H9 (cell line): ENCODE measurements at regions not wholly inside any gene's neighbourhood (a gene's known extent, or its start where the extent isn't known, plus 50 kb on each side); places are given as distances from the start of the nearest gene placed in this dataset.

ENCODE experiments used
- DNase-seq: peaks from one replicate; pipeline ENCODE4 v3.0.0-alpha.2; 2017
- H2AFZ ChIP-seq: one replicate; pipeline ENCODE4 v1.6.1; 2013; ENCODE audit warnings: mild to moderate bottlenecking, low read length, control low read depth, moderate library complexity
- H2AK5ac ChIP-seq: 2 replicates; pipeline ENCODE4 v1.6.1; 2013; ENCODE audit warnings: low read length, control low read depth, mixed read lengths; ENCODE audit not compliant: insufficient read length
- H2BK120ac ChIP-seq: one replicate; pipeline ENCODE4 v1.6.1; 2013; ENCODE audit warnings: low read depth, mild to moderate bottlenecking, low read length, control low read depth, inconsistent platforms; ENCODE audit not compliant: poor library complexity, severe bottlenecking
- H2BK12ac ChIP-seq: 2 replicates; pipeline ENCODE4 v1.6.1; 2013; ENCODE audit warnings: low read length, control low read depth, mixed read lengths, low read depth; ENCODE audit not compliant: insufficient read length
- H2BK15ac ChIP-seq: 2 replicates; pipeline ENCODE4 v1.6.1; 2013; ENCODE audit warnings: low read depth, low read length, control low read depth
- H2BK20ac ChIP-seq: one replicate; pipeline ENCODE4 v1.6.1; 2013; ENCODE audit warnings: low read depth, mild to moderate bottlenecking, low read length, control low read depth, inconsistent platforms; ENCODE audit not compliant: poor library complexity, severe bottlenecking
- H2BK5ac ChIP-seq: 2 replicates; pipeline ENCODE4 v1.6.1; 2013; ENCODE audit warnings: low read length, control low read depth, mixed read lengths; ENCODE audit not compliant: insufficient read length
- H3K14ac ChIP-seq: 2 replicates; pipeline ENCODE4 v1.6.1; 2013; ENCODE audit warnings: low read length, control low read depth; ENCODE audit not compliant: insufficient read depth
- H3K18ac ChIP-seq: 2 replicates; pipeline ENCODE4 v1.6.1; 2013; ENCODE audit warnings: low read depth, mild to moderate bottlenecking, mixed read lengths, low read length, control low read depth; ENCODE audit not compliant: insufficient read length
- H3K23ac ChIP-seq: 2 replicates; pipeline ENCODE4 v1.6.1; 2013; ENCODE audit warnings: low read length, control low read depth, mixed read lengths, low read depth; ENCODE audit not compliant: insufficient read length
- H3K23me2 ChIP-seq: 2 replicates; pipeline ENCODE4 v1.6.1; 2013; ENCODE audit warnings: low read depth, mild to moderate bottlenecking, mixed read lengths, low read length, control low read depth; ENCODE audit not compliant: insufficient read length, poor library complexity, severe bottlenecking
- H3K27ac ChIP-seq: 2 replicates; pipeline ENCODE4 v1.5.1; 2013; ENCODE audit warnings: low read length, control low read depth, mixed read lengths, low read depth; ENCODE audit not compliant: insufficient read length
- H3K27me3 ChIP-seq: 2 replicates; pipeline ENCODE4 v1.6.1; 2013; ENCODE audit warnings: low read length, control low read depth, inconsistent platforms; ENCODE audit not compliant: insufficient read depth
- H3K4ac ChIP-seq: 2 replicates; pipeline ENCODE4 v1.6.1; 2013; ENCODE audit warnings: low read depth, mild to moderate bottlenecking, control low read depth, inconsistent platforms, low read length, moderate library complexity
- H3K4me1 ChIP-seq: 2 replicates; pipeline ENCODE4 v1.6.1; 2013; ENCODE audit warnings: low read length, control low read depth, inconsistent platforms; ENCODE audit not compliant: insufficient read depth
- H3K4me2 ChIP-seq: 2 replicates; pipeline ENCODE4 v1.6.1; 2013; ENCODE audit warnings: low read length, control low read depth, mixed read lengths; ENCODE audit not compliant: insufficient read length, insufficient read depth
- H3K56ac ChIP-seq: 2 replicates; pipeline ENCODE4 v1.6.1; 2013; ENCODE audit warnings: low read depth, mild to moderate bottlenecking, mixed read lengths, low read length, control low read depth; ENCODE audit not compliant: insufficient read length
- H3K79me1 ChIP-seq: 2 replicates; pipeline ENCODE4 v1.6.1; 2013; ENCODE audit warnings: low read depth, mild to moderate bottlenecking, moderate library complexity, low read length, control low read depth, inconsistent platforms; ENCODE audit not compliant: insufficient read depth, poor library complexity, severe bottlenecking
- H3K79me2 ChIP-seq: 2 replicates; pipeline ENCODE4 v1.6.1; 2013; ENCODE audit warnings: low read length, control low read depth, inconsistent platforms; ENCODE audit not compliant: insufficient read depth
- H3K9ac ChIP-seq: 2 replicates; pipeline ENCODE4 v1.6.1; 2013; ENCODE audit warnings: low read length, control low read depth, mixed read lengths; ENCODE audit not compliant: insufficient read length; ENCODE audit errors: extremely low read depth
- H3K9me3 ChIP-seq: one replicate; pipeline ENCODE4 v1.6.1; 2013; ENCODE audit warnings: low read depth, low read length, inconsistent platforms; ENCODE audit not compliant: control insufficient read depth
- H3T11ph ChIP-seq: one replicate; pipeline ENCODE4 v1.6.1; 2013; ENCODE audit warnings: mild to moderate bottlenecking, low read length, control low read depth, inconsistent platforms
- H4K20me1 ChIP-seq: one replicate; pipeline ENCODE4 v1.6.1; 2013; ENCODE audit not compliant: control insufficient read depth, insufficient read length, insufficient read depth
- H4K5ac ChIP-seq: 2 replicates; pipeline ENCODE4 v1.6.1; 2013; ENCODE audit warnings: low read depth, mild to moderate bottlenecking, mixed read lengths, low read length, control low read depth; ENCODE audit not compliant: insufficient read length
- H4K8ac ChIP-seq: replicated peaks from 2 replicates; pipeline ENCODE4 v1.6.1; 2013; ENCODE audit warnings: low read length, control low read depth, mixed read lengths, low read depth; ENCODE audit not compliant: insufficient read length
- H4K91ac ChIP-seq: 2 replicates; pipeline ENCODE4 v1.6.1; 2013; ENCODE audit warnings: low read depth, mild to moderate bottlenecking, moderate library complexity, mixed read lengths, low read length, control low read depth; ENCODE audit not compliant: insufficient read length
- H3K27ac Mint-ChIP-seq, 3 experiments: 2 replicates in 2 of 3; 3 replicates in 1 of 3; pipeline ENCODE4 v1.8.0; 2020 to 2021; ENCODE audit warnings: mixed read lengths in 3 of 3, mild to moderate bottlenecking in 1 of 3, moderate library complexity in 1 of 3
- H3K27me3 Mint-ChIP-seq: 2 replicates; pipeline ENCODE4 v1.8.0; 2021; ENCODE audit warnings: low read depth, mild to moderate bottlenecking, moderate library complexity, mixed read lengths
- H3K36me3 Mint-ChIP-seq, 3 experiments: 2 replicates in 2 of 3; 3 replicates in 1 of 3; pipeline ENCODE4 v1.8.0; 2020 to 2021; ENCODE audit warnings: low read depth in 3 of 3, mixed read lengths in 3 of 3; ENCODE audit not compliant: insufficient read depth in 1 of 3
- H3K4me1 Mint-ChIP-seq, 2 experiments: 2 replicates each; pipeline ENCODE4 v1.8.0; 2020; ENCODE audit warnings: mixed read lengths in 2 of 2
- H3K4me3 Mint-ChIP-seq, 2 experiments: 2 replicates in 1 of 2; 3 replicates in 1 of 2; pipeline ENCODE4 v1.8.0; 2020 to 2021; ENCODE audit warnings: mild to moderate bottlenecking in 2 of 2, mixed read lengths in 2 of 2, moderate library complexity in 1 of 2
- H3K9me3 Mint-ChIP-seq, 2 experiments: 2 replicates in 1 of 2; 3 replicates in 1 of 2; pipeline ENCODE4 v1.8.0; 2020; ENCODE audit warnings: mild to moderate bottlenecking in 2 of 2, mixed read lengths in 2 of 2, moderate library complexity in 1 of 2
- CTCF ChIP-seq: fragments of 200-600 bp; sonication (generic); conservative IDR thresholded peaks from 3 replicates; pipeline ENCODE4 v1.8.0; 2021; ENCODE audit warnings: antibody characterized with exemption, mild to moderate bottlenecking
- WGBS: extraction: QIAGEN DNeasy Blood & Tissue Kit; methylation state at CpG from one replicate; pipeline ENCODE4 v1.1.7; 2013; ENCODE audit warnings: missing lambda C conversion rate, low lambda C conversion rate, mixed read lengths; ENCODE audit not compliant: insufficient read length; ENCODE audit errors: extremely low coverage; 5-methylcytosine and 5-hydroxymethylcytosine counted together

GRCh38 chr17:56690441-56691291 lies 97.2 kb downstream of the NOG start:
- no peak for TF ChIP-seq CTCF
- H3K23me2 ChIP-seq, result no peaks in the 10 kb centered on the region

More at GRCh38 chr17:56690441-56691291, 97.2 kb downstream of the NOG start:
- H3K9me3 Mint-ChIP-seq, result no peaks in the 10 kb centered on the region
- H3K4me2 ChIP-seq, result no peak overlapping the region
- H3K4me1 Mint-ChIP-seq, result no peaks in the 10 kb centered on the region
- H3K4me3 Mint-ChIP-seq, result no peak overlapping the region
- DNase-seq, result no peak
- H3T11ph ChIP-seq, result no peak overlapping the region
- H2AFZ ChIP-seq, result no peak overlapping the region
- no peaks in the 10 kb centered on the region for H4K20me1 ChIP-seq
- no peak overlapping the region for H2BK120ac ChIP-seq
- H3K27ac ChIP-seq, result no peak overlapping the region
- H3K4ac ChIP-seq, result no peak overlapping the region
- no peaks in the 10 kb centered on the region for H3K36me3 Mint-ChIP-seq
- no peak overlapping the region for H2BK12ac ChIP-seq
- no peak overlapping the region for H3K14ac ChIP-seq
- H3K79me2 ChIP-seq, result no peaks in the 10 kb centered on the region
- H3K56ac ChIP-seq, result no peak overlapping the region
- H3K79me1 ChIP-seq, result no peaks in the 10 kb centered on the region
- no peak overlapping the region for H2BK15ac ChIP-seq
- no peaks in the 10 kb centered on the region for H3K9me3 ChIP-seq
- H2BK20ac ChIP-seq, result no peak overlapping the region
- H3K9ac ChIP-seq, result no peak overlapping the region
- H2BK5ac ChIP-seq, result no peak overlapping the region
- H3K27me3 Mint-ChIP-seq, result peaks cover 4% of the 10 kb centered on the region
- H2AK5ac ChIP-seq, result no peak overlapping the region
- no peak overlapping the region for H3K23ac ChIP-seq
- H4K8ac ChIP-seq, result no peak overlapping the region
- no peaks in the 10 kb centered on the region for H3K27me3 ChIP-seq
- no peak overlapping the region for H3K18ac ChIP-seq
- H4K5ac ChIP-seq, result no peak overlapping the region
- H3K4me1 ChIP-seq, result no peaks in the 10 kb centered on the region
- H3K27ac Mint-ChIP-seq, result peak overlapping the region in 1 of 3 experiments; percentile 89; a peak in 2 of 7 replicates
- H4K91ac ChIP-seq, result no peak overlapping the region
- no CpG with 5 or more reads among the region's 16 CpGs for WGBS
